HG03097 (cell line): ENCODE measurements at regions not wholly inside any gene's neighbourhood (a gene's known extent, or its start where the extent isn't known, plus 50 kb on each side); places are given as distances from the start of the nearest gene placed in this dataset.

Experiments used
- ATAC-seq: cut with Tn5 transposase; IDR thresholded peaks from one replicate; pipeline ENCODE4 v1.9.1; 2021; ENCODE audit not compliant: unreplicated experiment, low FRiP score

GRCh38 chr15:69574506-69574905, 121.9 kb downstream of the RPLP1 start:
- ATAC-seq, result no peak

- no peak for ATAC-seq
Observed at GRCh38 chr15:69575387-69575786, 122.8 kb downstream of the RPLP1 start.

GRCh38 chr15:69576035-69576526, 123.5 kb downstream of the RPLP1 start:
- no peak for ATAC-seq

- no peak for ATAC-seq
Observed at GRCh38 chr15:69576948-69577351, 124.3 kb downstream of the RPLP1 start.

GRCh38 chr15:69577397-69577796, 124.8 kb downstream of the RPLP1 start:
- ATAC-seq, result no peak

GRCh38 chr15:69578252-69578651, 125.6 kb downstream of the RPLP1 start:
- no peak for ATAC-seq

GRCh38 chr15:69578787-69579583, 126.4 kb downstream of the RPLP1 start:
- no peak for ATAC-seq

- no peak for ATAC-seq
Observed at GRCh38 chr15:69579950-69580618, 127.5 kb downstream of the RPLP1 start.

- ATAC-seq, result no peak
Observed at GRCh38 chr15:69583626-69584025, 131.0 kb downstream of the RPLP1 start.

GRCh38 chr15:69585937-69586336, 133.3 kb downstream of the RPLP1 start:
- ATAC-seq, result no peak

GRCh38 chr15:69586721-69587120, 134.1 kb downstream of the RPLP1 start:
- no peak for ATAC-seq

GRCh38 chr15:69587723-69588426, 135.3 kb downstream of the RPLP1 start:
- ATAC-seq, result no peak

- ATAC-seq, result no peak
Observed at GRCh38 chr15:69590201-69590710, 137.6 kb downstream of the RPLP1 start.

GRCh38 chr15:69590932-69591524, 138.4 kb downstream of the RPLP1 start:
- no peak for ATAC-seq

- ATAC-seq, result no peak
Observed at GRCh38 chr15:69591905-69592508, 139.4 kb downstream of the RPLP1 start.

GRCh38 chr15:69592954-69593353, 140.3 kb downstream of the RPLP1 start:
- ATAC-seq, result no peak

GRCh38 chr15:69593488-69593887, 140.9 kb downstream of the RPLP1 start:
- ATAC-seq, result no peak

- no peak for ATAC-seq
Observed at GRCh38 chr15:69593981-69594966, 141.7 kb downstream of the RPLP1 start.
